H1 (cell line): ENCODE measurements at regions not wholly inside any gene's neighbourhood (a gene's known extent, or its start where the extent isn't known, plus 50 kb on each side); places are given as distances from the start of the nearest gene placed in this dataset.

Experiments used
- EGR1 ChIP-seq: IDR thresholded peaks from 2 replicates; pipeline ENCODE4 v1.6.1; 2011; ENCODE audit warnings: low read depth, low read length, borderline replicate concordance

DNA sequence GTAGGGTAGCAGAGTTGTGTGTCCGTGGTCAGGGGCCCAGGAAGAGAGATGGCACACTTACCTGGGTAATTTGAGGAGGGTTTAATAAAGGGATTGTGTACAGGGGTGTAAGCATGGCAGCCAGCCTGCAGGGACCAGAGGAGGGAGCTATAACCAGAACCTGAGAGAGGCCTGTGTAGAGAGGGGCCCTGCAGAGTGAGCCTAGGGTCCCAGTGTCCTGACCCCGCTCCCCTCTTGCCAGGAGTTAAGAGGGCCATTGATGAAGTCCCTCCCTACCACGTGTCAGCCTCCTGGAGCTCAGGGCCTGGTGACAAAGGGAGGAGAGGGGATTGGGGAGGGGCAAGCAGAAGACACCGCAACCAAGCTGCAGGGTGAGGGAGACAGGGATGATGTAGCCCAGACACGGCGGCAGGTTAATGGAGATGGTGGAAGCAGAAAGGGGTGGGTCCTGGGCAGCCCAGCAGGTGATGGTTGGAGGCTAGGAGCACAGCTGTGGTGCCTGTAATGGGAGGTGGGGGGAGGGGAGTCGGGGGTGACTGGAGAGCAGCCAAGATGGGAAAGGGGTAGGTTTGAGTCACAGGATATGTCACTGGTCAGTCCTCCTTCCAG, 165.4 kb upstream of the TOPAZ1 start (continued):
- TF ChIP-seq EGR1, result no peak
